NCI-H1694 (cell line): ENCODE measurements at regions not wholly inside any gene's neighbourhood (a gene's known extent, or its start where the extent isn't known, plus 50 kb on each side); places are given as distances from the start of the nearest gene placed in this dataset.

ENCODE experiments used
- DNase-seq: peaks from one replicate; lab custom pipeline; 2025; lab: John Stamatoyannopoulos, UW

DNA sequence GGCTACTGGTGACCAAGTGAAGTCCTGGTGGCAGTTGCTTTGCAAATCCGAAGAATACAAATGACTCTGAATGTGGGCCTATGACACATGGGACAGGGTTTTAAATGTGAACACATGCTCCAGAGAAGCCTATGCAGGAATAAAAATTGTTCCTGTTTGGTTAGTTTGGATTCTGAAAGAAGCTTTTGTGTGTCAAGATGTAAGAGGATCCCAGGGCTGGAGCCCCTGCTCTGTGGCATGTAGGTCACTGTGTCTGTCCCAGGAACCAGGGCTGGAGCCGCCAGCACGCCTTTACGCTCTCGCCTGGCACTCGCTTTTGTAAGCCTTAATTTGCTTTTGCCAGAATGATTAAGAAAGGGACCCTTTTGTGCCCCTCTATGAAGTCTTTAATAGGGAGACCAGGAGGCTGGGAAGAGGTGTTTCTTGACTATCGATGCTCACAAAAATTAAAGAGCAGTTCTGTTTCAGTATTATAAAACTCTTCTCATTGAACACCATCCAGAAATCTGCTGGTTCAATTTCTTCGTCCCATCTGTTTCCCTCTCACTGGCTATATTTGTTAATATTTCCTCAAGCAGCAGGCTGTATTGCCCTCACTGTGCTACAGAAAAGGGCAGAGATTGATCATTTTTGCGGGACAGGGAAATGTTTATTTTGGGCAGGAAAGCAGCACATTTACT lies 532.7 kb upstream of the POU3F3 start:
- no peak for DNase-seq

DNA sequence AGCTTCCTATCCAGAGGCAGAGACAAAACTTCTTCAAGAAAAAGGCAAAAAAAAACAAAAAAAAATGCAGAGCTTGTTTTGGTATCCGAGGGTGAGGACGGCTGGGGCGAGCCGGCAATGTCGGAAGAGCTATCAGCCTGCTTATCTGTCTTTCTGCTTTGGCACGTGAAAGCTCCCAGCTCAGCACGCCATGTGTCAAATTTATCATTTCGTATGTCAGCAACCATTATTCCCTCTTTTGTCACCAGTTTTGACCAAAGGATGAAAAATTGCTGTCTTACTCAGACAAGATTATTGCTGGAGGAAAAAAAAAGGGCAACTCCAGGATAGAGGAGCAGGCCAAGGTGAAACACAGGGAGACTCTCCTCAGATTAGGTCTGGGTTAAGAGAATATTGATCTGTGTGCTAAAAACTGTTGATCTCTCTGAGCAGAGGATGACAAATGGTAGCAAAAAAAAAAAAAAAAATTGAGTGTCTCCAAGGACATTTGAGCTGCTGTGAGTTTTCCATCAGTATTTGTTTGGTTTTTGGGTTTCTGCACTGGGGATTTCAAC lies 532.0 kb upstream of the POU3F3 start:
- no peak for DNase-seq

DNA sequence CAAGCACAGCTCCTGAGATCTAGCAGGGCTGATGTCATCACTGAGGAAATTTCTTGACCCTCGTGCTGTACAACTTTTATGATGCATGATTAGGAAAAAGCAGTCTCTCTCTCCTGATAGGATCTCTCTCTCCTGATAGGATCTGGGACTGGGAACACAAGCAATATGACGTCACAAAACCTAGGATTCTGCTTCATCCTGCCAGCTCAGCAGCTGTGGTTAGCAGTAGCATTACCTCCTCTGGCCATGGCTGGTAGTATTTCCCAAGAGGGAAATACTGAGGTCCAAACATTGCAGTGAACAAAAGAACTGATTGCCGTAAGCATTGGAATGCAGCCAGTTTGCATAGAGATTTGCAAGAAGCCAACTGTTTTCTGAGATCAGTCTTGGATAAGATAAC lies 521.2 kb upstream of the POU3F3 start:
- no peak for DNase-seq

DNA sequence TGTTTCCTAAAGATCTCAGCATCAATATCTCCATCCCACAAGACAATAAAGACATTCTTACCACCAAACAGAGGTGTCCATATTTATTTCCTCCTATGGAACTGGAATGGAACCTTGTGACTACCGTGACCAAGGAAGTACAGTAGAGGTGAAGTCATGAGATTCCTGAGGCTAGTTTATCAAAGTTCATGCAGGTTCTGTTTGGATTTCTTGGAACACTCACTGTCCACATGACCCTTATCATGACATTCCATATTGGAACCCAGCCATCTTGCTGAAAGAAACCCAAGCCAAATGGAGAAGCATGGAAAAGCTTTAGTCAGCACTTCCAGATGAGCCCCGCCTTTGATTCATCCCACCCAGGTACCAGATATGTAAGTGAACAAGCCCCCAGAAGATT lies 516.0 kb upstream of the POU3F3 start:
- DNase-seq: no peak

DNA sequence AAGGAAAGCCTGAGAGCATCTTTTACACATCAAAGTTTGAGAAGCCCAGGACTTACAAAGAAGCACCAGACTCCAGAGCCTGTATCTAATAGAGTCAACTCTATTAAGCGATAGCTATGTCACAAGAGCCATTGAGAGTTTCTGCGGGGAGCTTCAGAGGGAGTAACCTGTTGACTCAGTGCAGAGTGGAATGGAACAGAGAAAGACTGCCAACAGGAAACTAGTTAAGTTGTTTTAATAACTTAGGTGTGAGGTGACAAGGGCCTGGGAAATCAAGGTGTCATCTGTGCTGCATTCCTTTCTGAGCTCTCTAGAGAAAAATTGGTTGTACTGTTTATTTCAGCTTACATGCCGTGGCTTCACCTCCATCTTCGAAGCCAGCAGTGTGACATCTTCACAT lies 513.8 kb upstream of the POU3F3 start:
- no peak for DNase-seq

DNA sequence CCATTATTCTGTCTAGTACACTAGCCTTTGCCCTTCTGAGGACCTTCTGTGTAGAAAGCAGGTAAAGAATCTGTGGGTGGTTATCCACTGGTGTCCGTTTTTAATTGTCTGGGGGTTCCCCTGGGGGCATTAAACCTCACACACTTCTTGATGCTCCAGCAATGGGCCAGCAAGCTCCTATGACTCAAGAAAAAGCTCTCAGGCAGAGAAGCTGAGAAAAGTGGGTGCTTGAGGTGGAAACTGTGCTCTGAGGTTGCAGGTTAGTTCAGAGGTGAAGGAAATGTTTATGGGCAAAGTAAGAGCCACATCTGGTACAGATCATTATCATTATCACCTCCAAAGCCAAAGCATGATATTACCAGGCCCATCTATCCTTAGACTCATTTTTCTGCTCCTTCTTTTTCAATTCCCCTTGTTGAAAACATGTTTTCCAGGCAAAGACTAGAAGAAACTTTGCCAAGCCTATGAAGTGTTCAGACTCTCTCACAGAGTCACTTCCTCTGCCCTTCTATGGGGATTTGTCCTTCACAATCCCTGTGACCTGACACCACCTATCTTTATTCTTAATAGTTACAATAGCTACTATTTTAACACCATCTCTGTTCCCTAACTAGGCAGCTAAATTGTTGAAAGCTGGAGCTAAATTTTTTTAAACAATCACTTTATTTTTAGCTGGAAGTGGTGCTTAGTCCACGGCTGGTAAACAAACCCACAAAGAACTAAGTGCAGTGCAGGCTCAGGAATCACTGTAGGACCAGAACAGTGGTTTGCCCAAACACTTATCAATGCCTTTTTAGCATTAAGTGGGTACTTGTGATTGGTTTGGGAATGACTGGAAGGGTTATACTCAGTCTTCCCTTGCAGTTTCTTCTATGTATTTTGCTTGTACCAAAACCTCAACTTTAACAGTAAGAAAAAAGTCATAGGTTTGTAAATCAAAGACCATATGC lies 512.8 kb upstream of the POU3F3 start:
- no peak for DNase-seq

DNA sequence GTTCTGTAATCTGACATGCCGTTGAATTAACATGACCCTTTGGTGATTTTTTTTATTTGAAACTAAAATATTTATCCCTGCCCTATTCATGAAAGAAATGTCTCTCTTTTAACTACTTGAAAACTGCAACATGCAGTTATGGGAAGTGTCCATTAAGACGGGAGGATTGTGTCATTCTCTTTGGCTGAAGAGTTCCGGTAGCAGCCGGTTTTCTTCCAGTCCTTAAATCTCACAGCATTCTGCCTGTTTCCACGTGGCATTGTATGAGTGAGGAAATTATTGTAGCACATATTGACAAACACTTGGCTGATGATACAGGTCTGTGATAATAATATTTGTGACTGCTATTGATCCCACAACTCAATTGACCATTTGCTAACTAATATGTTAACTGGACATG lies 509.6 kb upstream of the POU3F3 start:
- no peak for DNase-seq

DNA sequence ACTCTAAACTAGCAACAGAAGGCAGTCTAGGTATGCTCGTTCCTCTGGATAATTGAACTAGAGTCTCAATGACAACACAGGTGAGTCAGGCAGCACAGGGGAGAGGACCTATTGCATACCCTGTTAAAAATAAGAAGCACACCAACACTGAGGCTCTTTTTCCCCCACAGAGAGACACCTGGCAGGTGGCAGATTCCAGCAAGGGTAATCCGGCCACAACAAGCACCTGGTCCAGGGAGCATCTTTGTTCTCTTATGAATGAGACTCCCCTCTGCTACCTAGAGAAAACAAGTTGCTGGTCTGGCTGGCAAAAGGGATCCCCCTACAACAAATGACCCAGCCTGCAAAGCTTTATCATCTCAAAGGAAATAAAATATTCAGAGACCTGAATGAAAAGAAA lies 508.9 kb upstream of the POU3F3 start:
- no peak for DNase-seq

DNA sequence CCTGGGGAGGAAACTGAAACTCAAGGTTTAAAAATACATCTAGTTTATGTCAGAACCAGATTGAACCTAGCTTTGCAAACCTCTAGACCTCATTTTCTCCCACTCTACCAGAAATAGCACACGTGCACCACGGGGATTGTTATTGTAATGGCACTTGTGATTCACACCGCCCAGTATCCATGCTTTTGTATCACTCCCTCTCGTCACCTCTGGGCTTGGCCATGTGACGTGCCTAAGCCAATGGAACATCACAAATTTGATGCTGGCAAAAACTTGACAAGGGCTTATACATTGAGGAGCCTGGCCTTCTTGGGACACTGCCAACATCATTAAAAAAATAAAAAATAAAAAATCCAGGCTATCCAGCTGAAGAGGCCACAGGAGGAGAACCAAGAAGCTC lies 495.8 kb upstream of the POU3F3 start:
- DNase-seq: no peak

DNA sequence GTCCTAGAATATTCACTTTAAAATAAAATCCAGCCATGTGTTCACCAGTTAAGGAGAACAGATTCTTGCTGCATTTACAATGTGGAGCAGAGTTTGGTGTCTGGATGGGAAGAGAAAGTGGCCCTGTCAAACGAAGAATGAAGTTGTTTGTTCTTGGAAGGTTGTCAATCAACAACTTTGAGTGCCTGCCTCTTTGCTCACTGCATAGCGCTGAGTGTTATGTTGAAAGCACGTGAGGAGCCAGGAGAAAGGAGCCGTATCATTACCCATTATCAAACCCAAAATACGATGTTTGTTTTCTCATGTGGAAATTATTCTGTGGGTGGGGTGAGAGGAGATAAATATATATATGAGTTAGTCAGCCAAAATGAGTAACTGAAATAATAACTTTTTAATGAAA lies 492.5 kb upstream of the POU3F3 start:
- no peak for DNase-seq

DNA sequence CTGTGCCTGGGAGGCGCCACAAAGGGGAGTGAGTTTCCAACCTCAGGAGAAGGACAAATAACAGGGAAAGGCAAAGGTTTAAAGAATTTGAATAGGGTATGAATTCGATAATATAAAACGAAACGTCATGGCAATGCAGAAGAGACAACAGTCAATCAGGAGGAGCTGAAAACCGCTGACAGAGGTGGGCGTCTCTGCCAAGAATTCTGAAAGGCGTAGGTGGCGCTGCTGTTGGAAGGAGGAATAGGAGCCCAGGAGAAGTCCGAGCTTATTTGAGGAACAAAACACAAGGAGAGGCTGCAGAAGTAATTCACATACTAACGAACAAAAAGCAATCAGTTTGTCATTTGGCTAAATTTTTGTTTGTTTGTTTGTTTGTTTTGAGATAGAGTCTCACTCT lies 485.8 kb upstream of the POU3F3 start:
- DNase-seq: no peak

DNA sequence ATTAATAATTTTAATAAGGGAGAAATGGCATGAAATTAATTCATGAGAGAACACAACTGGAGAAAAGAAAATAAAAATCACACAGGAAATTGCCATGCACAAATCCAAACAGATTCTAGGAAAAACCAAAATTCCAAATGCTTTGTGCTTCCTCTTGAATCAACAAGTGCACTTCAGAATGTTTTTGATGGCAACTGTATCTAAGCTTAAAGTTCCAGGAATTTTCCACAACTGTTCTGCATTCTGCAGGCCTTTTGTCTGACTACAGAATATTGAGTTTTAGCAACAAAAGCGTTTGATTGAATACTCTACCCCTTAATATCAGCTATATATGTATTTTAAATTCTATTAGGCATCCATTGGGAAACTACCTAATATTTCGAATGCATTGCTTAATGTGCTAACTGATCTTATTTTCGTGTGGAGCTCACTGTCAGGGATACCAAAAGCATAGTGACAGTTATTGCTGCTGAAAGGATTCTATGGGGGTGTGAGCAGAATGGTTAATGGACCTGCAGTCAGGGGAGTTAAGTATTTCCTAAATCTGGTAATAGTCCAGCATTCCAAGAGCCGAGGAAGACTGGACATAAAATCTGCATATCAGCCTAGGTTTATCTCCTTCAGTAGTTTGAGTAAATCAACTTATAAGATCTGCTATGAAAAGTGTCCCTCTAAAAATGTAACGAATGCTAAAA lies 482.7 kb upstream of the POU3F3 start:
- no peak for DNase-seq

DNA sequence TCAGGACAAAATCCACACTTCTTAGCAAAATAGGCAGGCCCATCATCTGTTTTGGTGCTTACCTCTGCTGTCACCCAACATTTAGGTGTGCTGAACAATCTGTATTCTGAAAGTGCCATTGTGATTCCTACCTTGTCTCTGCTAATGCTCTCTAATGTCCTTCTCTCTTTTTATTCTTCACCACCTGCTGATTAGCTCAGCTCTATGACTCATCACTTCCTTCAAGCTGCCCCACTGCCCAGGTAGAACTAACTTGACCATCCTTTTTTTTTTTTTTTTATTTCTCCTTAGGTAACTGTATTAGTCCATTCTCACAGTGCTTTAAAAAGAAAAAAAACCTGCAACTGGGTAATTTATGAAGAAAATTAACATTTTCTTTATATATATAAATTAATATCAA lies 478.7 kb upstream of the POU3F3 start:
- no peak for DNase-seq

DNA sequence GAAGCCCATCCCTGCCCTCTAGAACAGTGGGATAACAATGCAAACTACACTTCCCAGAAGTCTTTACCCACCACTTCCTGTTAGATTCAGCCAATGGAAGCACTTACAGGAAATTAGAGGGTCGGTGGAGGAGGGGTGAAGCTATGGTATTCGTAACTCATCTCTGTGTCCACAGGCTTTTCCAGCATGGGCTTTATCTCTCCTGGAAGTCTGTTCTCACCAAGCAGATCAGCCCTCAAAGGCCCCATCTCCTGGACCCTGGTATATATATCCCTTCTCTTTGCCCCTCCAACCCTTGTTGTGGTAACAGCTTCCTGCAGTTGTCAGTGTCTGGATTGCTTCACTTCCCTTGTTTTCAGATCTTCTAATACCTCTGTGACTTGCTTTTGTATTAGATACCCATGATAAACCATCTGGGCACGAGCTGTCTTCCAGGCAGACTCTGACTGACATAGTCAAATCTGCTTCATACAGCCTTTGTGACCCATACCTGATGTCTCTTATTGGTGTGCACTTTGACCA lies 475.0 kb upstream of the POU3F3 start:
- peak; percentile 12 for DNase-seq

DNA sequence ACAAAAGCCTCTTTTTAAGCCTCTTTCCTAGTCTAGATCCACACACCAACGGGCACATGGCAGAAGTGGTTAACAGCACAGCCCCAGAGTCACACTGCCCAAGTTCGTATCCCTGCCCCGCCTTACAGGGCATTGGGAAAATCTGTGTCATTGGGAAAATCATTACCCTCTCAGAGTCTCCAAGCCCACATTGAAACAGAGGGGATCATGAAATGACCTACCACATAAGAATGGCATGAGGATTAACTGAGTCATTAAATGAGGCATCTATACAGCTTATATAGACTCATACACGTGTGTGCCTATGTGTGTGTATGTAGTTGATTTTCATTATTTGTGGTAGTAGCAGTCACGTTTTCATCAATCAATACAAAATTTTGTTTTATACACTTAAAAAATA lies 469.0 kb upstream of the POU3F3 start:
- DNase-seq: no peak

DNA sequence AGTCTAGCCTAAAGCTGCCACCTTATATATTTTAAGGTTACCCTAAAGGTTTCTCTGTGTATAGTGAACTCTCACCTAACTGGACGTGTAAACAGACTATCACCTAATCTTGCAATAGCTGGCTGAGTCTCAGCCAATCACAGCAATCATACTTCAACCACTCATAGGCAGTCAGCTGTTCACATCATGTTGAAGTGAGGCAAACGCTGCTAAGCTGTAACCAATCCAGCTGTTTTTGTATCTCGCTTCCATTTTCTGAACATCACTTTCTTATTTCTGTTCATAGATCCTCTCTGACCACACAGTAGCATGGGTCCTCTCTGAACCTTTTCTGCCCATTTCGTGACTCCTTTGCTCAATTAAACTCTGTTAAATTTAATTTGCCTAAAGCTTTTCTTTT lies 468.2 kb upstream of the POU3F3 start:
- no peak for DNase-seq

DNA sequence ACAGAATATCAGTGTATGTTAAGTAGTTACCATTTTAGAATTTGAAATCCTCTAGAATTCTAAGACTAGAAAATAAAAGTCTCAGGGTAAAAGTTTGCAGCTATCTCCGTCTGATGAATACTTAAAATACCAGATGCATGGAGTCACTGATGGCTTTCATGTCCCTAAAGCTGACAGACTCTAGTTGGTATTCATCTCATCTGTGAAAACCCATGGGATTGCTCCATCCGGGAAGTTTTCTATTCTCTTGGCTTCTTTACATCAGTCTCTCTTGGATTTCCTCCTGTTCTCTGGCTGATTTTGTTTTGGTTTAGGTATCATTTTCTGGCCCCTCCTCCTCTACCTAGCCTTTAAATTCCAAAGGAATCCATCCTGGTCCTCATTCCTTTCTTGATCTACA lies 465.6 kb upstream of the POU3F3 start:
- no peak for DNase-seq

DNA sequence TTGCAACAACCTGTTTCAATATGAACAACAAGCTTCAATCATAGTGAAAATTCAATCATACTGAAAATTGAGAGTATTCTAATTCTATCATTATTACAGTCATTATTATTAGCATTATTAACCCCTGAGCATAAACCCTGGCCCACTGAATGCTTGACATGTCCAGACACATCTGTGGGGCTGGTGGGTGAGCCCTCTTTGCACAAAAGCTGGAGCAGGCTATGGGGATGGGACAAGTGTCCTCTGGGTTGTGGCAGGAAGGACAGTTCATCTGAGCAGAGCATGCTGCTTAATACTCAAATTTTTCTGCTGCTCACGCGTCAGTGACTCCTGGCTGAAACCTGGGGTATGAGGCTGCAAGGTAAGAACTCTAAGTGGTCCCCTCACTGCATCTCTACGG lies 451.1 kb upstream of the POU3F3 start:
- no peak for DNase-seq

DNA sequence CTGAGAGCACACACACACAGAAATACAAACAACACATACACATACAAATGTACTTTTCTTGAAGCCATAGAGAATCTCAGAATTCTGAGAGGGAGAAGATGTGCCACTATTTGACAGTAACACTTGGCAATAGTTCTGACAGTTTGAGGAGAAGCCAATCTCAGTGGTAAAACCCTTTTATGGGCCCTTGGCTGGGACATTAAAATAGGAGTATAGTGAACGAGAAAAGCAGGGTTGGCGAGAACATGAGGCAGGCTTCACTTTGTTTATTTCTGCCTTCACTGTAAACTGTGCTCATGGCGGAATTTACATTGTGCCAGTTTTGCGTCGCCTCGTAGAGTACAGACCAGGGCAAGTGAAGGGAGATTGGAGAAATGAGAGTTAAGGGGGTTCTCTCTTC lies 449.4 kb upstream of the POU3F3 start:
- DNase-seq: no peak

DNA sequence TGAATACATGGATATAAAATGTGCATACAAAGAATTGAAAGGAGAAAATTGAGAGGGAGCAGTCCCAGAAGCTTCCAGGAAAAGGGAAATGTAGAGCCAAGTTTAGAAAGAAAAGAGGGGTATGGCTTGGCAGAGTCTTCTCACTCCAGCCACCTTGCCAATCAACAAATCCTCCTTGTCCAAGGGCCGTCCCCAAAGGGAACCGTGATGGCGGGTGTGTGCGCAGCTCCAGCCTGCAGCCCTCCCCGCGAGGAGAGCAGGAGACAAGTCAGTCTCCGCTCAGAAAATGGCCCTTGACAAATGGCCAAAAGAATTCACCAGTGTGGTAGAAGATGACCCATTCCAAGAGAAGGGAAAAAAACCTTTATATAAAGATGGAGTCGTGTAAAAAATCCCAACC lies 448.3 kb upstream of the POU3F3 start:
- no peak for DNase-seq

DNA sequence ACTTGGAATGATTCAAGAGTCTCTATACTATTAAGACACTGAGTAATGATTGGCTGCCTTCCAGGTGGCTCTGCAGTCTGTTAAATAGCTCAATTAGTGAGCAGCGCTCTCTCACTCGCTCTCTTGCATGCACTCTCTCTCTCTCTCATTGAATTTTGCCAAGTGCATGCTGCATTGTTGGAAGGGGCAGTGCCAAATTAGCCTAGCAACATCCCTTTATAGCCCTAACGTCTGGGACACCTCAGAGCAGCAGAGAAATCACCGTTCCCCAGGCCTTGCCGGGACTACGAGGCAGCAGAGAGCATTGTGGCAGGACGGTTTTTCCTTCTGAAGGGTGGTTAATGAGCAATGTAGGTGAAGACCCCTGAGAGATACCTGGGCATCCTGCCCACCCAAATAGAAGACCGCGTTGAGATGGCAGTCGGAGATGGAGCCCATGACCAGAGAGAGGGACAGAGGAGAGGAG lies 447.6 kb upstream of the POU3F3 start:
- no peak for DNase-seq

DNA sequence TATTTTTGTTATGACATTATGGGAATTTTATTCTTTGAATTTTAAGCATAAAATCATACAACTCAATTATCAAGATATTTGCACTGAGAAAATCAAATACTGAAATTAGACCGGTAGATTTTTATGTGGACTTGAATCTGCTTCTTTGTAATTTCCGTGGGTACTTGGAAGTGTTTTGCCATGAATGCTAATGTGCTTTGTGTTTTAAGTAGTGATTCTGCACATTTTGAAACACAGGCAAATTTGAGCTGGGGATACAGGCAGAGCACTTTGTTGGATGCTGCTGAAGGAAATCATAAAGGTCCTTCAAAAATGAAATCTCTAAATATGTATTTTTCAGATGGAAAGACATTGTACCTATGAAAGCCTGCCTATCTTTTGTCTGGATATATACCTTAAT lies 446.3 kb upstream of the POU3F3 start:
- DNase-seq: no peak
